NCI-H146 (cell line): ENCODE measurements at regions not wholly inside any gene's neighbourhood (a gene's known extent, or its start where the extent isn't known, plus 50 kb on each side); places are given as distances from the start of the nearest gene placed in this dataset.

ENCODE experiments used
- DNase-seq: peaks from one replicate; lab custom pipeline; 2025; lab: John Stamatoyannopoulos, UW

- no peak for DNase-seq
These were observed 451.4 kb upstream of the C9orf72 start for GRCh38 chr9:28024676-28025075.

- no peak for DNase-seq
These were observed 451.9 kb upstream of the C9orf72 start for GRCh38 chr9:28025186-28025585.

GRCh38 chr9:28031521-28032267, 458.4 kb upstream of the C9orf72 start:
- peak; percentile 47 for DNase-seq

GRCh38 chr9:28032268-28032590, 458.9 kb upstream of the C9orf72 start:
- DNase-seq: no peak

- DNase-seq: no peak
These were observed 461.0 kb upstream of the C9orf72 start for GRCh38 chr9:28034242-28034641.

GRCh38 chr9:28037968-28038367, 464.7 kb upstream of the C9orf72 start:
- DNase-seq: no peak

GRCh38 chr9:28045051-28045450, 471.8 kb upstream of the C9orf72 start:
- DNase-seq: no peak

GRCh38 chr9:28050046-28050445, 476.8 kb upstream of the C9orf72 start:
- DNase-seq: no peak

GRCh38 chr9:28050941-28051340, 477.7 kb upstream of the C9orf72 start:
- DNase-seq: no peak

GRCh38 chr9:28051559-28052503, 478.6 kb upstream of the C9orf72 start:
- no peak for DNase-seq

GRCh38 chr9:28053096-28053777, 480.0 kb upstream of the C9orf72 start:
- DNase-seq: no peak

GRCh38 chr9:28056006-28056405, 482.7 kb upstream of the C9orf72 start:
- DNase-seq: no peak

GRCh38 chr9:28056466-28056865, 483.2 kb upstream of the C9orf72 start:
- DNase-seq: no peak

GRCh38 chr9:28059192-28059591, 485.9 kb upstream of the C9orf72 start:
- no peak for DNase-seq

GRCh38 chr9:28064241-28064815, 491.0 kb upstream of the C9orf72 start:
- no peak for DNase-seq

GRCh38 chr9:28073270-28073669, 500.0 kb upstream of the C9orf72 start:
- DNase-seq: peak; percentile 10

GRCh38 chr9:28079677-28080076, 506.4 kb upstream of the C9orf72 start:
- no peak for DNase-seq

GRCh38 chr9:28082671-28083070, 509.4 kb upstream of the C9orf72 start:
- DNase-seq: no peak

GRCh38 chr9:28086881-28087280, 513.6 kb upstream of the C9orf72 start:
- no peak for DNase-seq

- DNase-seq: peak; percentile 58
These were observed 520.0 kb upstream of the C9orf72 start for GRCh38 chr9:28092981-28093936.

- DNase-seq: no peak
These were observed 528.2 kb upstream of the C9orf72 start for GRCh38 chr9:28101509-28101908.
